Embryonic facial prominence (tissue), 1 donor: ENCODE measurements at regions not wholly inside any gene's neighbourhood (a gene's known extent, or its start where the extent isn't known, plus 50 kb on each side); places are given as distances from the start of the nearest gene placed in this dataset.

Source experiments
- DNase-seq: peaks from one replicate; pipeline ENCODE4 v3.0.0-alpha.2; 2016; ENCODE audit errors: extremely low spot score

- DNase-seq = no peak
Observed at GRCh38 chr10:10508211-10508610, 509.5 kb upstream of the CELF2 start.

GRCh38 chr10:10510179-10510578 lies 507.5 kb upstream of the CELF2 start:
- DNase-seq = no peak

GRCh38 chr10:10513067-10513466 lies 504.6 kb upstream of the CELF2 start:
- DNase-seq = no peak

- no peak for DNase-seq
Observed at GRCh38 chr10:10513898-10514297, 503.8 kb upstream of the CELF2 start.

- DNase-seq = no peak
Observed at GRCh38 chr10:10514797-10515196, 502.9 kb upstream of the CELF2 start.

- no peak for DNase-seq
Observed at GRCh38 chr10:10515479-10516204, 502.0 kb upstream of the CELF2 start.

GRCh38 chr10:10516346-10517130 lies 501.1 kb upstream of the CELF2 start:
- DNase-seq = no peak

GRCh38 chr10:10517866-10518265 lies 499.8 kb upstream of the CELF2 start:
- no peak for DNase-seq

GRCh38 chr10:10519674-10520073 lies 498.0 kb upstream of the CELF2 start:
- no peak for DNase-seq

- DNase-seq = no peak
Observed at GRCh38 chr10:10520491-10521385, 496.9 kb upstream of the CELF2 start.

- DNase-seq = no peak
Observed at GRCh38 chr10:10526846-10527245, 490.8 kb upstream of the CELF2 start.

- DNase-seq = no peak
Observed at GRCh38 chr10:10527861-10528562, 489.7 kb upstream of the CELF2 start.

GRCh38 chr10:10528563-10528910 lies 489.1 kb upstream of the CELF2 start:
- no peak for DNase-seq

GRCh38 chr10:10530313-10530712 lies 487.4 kb upstream of the CELF2 start:
- no peak for DNase-seq

- no peak for DNase-seq
Observed at GRCh38 chr10:10532236-10532635, 485.4 kb upstream of the CELF2 start.

- no peak for DNase-seq
Observed at GRCh38 chr10:10532826-10533225, 484.8 kb upstream of the CELF2 start.

- DNase-seq = no peak
Observed at GRCh38 chr10:10533437-10533836, 484.2 kb upstream of the CELF2 start.

- no peak for DNase-seq
Observed at GRCh38 chr10:10538326-10538725, 479.3 kb upstream of the CELF2 start.

- DNase-seq = no peak
Observed at GRCh38 chr10:10540398-10540797, 477.3 kb upstream of the CELF2 start.

GRCh38 chr10:10542477-10542876 lies 475.2 kb upstream of the CELF2 start:
- no peak for DNase-seq

GRCh38 chr10:10544890-10545289 lies 472.8 kb upstream of the CELF2 start:
- no peak for DNase-seq

- no peak for DNase-seq
Observed at GRCh38 chr10:10545771-10546170, 471.9 kb upstream of the CELF2 start.
